ENCODE measurements at regions not wholly inside any gene's neighbourhood (a gene's known extent, or its start where the extent isn't known, plus 50 kb on each side); places are given as distances from the start of the nearest gene placed in this dataset.

DNA sequence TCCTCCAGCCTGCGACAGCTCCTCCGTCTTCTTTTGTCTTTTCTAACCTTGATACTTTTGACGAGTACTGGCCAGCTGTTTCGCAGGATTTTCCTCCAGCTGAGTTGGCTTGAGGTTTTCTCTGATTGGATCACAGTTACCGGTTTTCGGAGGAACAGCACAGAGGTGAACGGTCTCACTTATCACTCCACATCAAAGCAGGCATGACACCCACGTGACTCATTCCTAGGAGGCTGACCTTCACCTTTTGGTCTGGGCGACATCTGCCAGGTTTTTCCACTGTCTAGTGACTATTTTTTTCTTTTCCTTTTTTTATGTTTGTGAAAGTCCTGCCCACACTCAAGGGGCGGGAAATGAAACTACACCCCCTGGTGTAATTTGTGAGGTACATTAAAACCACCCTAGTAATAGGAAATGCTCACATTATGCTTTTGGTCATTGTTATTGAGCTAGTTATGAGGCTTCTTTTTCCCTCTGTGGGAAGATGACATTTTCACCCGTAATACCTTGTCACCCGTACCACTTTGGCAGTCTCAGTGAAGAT is 319.2 kb downstream of the GADD45G start (continued):
- TF ChIP-seq, protein P1, sequence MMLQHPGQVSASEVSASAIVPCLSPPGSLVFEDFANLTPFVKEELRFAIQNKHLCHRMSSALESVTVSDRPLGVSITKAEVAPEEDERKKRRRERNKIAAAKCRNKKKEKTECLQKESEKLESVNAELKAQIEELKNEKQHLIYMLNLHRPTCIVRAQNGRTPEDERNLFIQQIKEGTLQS (IDR thresholded peaks at IDR 0.05) = no peak

DNA sequence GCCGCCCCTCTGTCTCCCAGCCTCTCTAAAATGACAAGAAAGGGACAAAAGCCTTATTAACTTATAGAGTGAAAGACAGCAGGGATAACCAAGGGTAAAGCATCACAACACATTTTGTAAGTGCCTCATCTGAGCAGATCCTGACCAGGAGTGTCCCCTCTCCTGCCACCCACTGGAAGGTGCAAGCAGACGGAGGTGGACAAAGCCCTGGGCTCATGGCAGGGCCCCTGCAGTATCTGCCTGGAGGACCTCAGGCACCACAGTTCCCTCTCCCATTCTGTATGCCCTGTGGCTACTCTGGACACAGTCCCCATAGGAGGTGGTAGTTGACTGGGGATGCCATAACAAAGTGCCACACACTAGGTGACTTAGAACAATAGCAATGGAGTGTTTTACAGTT is 319.8 kb downstream of the GADD45G start:
- Histone ChIP-seq H3K4me3 (replicated peaks in 1 of 2; ENCODE audit: low read depth in 1 of 2, low read length in 2 of 2) (no peak overlapping the region), H2AFZ (ENCODE audit: low read depth, low read length, poor library complexity, severe bottlenecking) (no peak overlapping the region), H3K9me2 (ENCODE audit: insufficient read depth) (no peaks in the 10 kb centered on the region), H3K9me3 (ENCODE audit: control insufficient read depth in 1 of 2, insufficient read depth in 1 of 2, low read depth in 1 of 2, low read length in 2 of 2) (no peaks in the 10 kb centered on the region), H3K27me3 (ENCODE audit: insufficient read depth, low read length) (peaks cover 41% of the 10 kb centered on the region), H3K9ac (ENCODE audit: low read length) (no peak overlapping the region), H3K27ac (ENCODE audit: low read depth, low read length) (no peak overlapping the region), H3K4me2 (ENCODE audit: low read length) (no peak overlapping the region), H3K4me1 (ENCODE audit: control insufficient read depth in 1 of 2, insufficient read depth in 2 of 2, low read length in 2 of 2) (peaks cover 3 to 4% of the 10 kb centered on the region in 2 experiments; a peak in 2 of 4 replicates), H3K36me3 (ENCODE audit: control insufficient read depth in 1 of 2, insufficient read depth in 2 of 2, low read length in 2 of 2) (no peaks in the 10 kb centered on the region), H3K79me2 (ENCODE audit: insufficient read depth, low read length) (no peaks in the 10 kb centered on the region), H4K20me1 (ENCODE audit: insufficient read depth) (no peaks in the 10 kb centered on the region)
- ChIA-PET CTCF (interaction anchor here (1.3 kb wide), 1 partner anchor 321 kb away, joined by 5 read pairs; no protein-coding TSS in a partner anchor), POLR2A (no interaction called here), RAD21 (ENCODE audit: low non-redundant PET in 1 of 2, low total read pairs in 2 of 2, uncharacterized antibody in 2 of 2, unreplicated experiment in 2 of 2) (no interaction called here)
- ATAC-seq (no peak), DNase-seq (ENCODE audit: low read depth, low spot score) (no peak)
- no TSS peak for BruUV-seq (replicated peaks)
- intact Hi-C loops (cut with micrococcal nuclease) = no loop called here
- TF ChIP-seq CBX3 (IDR thresholded peaks at IDR 0.05; ENCODE audit: low read depth) = no peak
- TF ChIP-seq RAD21 (IDR thresholded peaks at IDR 0.05; ENCODE audit: low read depth) = no peak
- no peak for TF ChIP-seq YY1 (IDR thresholded peaks at IDR 0.05; ENCODE audit: extremely low read depth, insufficient replicate concordance, low read depth, low read length)
- TF ChIP-seq, protein P1 (IDR thresholded peaks at IDR 0.05) = no peak
- no peak for TF ChIP-seq POLR2A (IDR thresholded peaks at IDR 0.05; ENCODE audit: borderline replicate concordance, extremely low read depth, insufficient read depth, insufficient read length)
- TF ChIP-seq SRF (IDR thresholded peaks at IDR 0.05; ENCODE audit: low read depth) = no peak
- no peak for TF ChIP-seq SIN3A (IDR thresholded peaks at IDR 0.05; ENCODE audit: low read depth)
- TF ChIP-seq ZNF274 (IDR thresholded peaks at IDR 0.05; ENCODE audit: low read depth, low read length) = no peak
- no peak for TF ChIP-seq ZFX (IDR thresholded peaks at IDR 0.05)
- TF ChIP-seq TCF7L2 (IDR thresholded peaks at IDR 0.05; ENCODE audit: borderline replicate concordance, extremely low read depth, insufficient read depth, insufficient read length) = no peak
- TF ChIP-seq POLR2AphosphoS5 (IDR thresholded peaks at IDR 0.05; ENCODE audit: low read depth, low read length) = no peak
- TF ChIP-seq EGR1 (IDR thresholded peaks at IDR 0.05; ENCODE audit: low read depth) = no peak
- TF ChIP-seq ELF1 (IDR thresholded peaks at IDR 0.05; ENCODE audit: borderline replicate concordance, low read depth) = no peak
- TF ChIP-seq, protein P2, sequence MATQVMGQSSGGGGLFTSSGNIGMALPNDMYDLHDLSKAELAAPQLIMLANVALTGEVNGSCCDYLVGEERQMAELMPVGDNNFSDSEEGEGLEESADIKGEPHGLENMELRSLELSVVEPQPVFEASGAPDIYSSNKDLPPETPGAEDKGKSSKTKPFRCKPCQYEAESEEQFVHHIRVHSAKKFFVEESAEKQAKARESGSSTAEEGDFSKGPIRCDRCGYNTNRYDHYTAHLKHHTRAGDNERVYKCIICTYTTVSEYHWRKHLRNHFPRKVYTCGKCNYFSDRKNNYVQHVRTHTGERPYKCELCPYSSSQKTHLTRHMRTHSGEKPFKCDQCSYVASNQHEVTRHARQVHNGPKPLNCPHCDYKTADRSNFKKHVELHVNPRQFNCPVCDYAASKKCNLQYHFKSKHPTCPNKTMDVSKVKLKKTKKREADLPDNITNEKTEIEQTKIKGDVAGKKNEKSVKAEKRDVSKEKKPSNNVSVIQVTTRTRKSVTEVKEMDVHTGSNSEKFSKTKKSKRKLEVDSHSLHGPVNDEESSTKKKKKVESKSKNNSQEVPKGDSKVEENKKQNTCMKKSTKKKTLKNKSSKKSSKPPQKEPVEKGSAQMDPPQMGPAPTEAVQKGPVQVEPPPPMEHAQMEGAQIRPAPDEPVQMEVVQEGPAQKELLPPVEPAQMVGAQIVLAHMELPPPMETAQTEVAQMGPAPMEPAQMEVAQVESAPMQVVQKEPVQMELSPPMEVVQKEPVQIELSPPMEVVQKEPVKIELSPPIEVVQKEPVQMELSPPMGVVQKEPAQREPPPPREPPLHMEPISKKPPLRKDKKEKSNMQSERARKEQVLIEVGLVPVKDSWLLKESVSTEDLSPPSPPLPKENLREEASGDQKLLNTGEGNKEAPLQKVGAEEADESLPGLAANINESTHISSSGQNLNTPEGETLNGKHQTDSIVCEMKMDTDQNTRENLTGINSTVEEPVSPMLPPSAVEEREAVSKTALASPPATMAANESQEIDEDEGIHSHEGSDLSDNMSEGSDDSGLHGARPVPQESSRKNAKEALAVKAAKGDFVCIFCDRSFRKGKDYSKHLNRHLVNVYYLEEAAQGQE (IDR thresholded peaks at IDR 0.05; ENCODE audit: low read depth) = no peak
- no peak for TF ChIP-seq JUND (IDR thresholded peaks at IDR 0.05)
- TF ChIP-seq SP1 (IDR thresholded peaks at IDR 0.05; ENCODE audit: low read depth) = no peak
- TF ChIP-seq, protein P3, sequence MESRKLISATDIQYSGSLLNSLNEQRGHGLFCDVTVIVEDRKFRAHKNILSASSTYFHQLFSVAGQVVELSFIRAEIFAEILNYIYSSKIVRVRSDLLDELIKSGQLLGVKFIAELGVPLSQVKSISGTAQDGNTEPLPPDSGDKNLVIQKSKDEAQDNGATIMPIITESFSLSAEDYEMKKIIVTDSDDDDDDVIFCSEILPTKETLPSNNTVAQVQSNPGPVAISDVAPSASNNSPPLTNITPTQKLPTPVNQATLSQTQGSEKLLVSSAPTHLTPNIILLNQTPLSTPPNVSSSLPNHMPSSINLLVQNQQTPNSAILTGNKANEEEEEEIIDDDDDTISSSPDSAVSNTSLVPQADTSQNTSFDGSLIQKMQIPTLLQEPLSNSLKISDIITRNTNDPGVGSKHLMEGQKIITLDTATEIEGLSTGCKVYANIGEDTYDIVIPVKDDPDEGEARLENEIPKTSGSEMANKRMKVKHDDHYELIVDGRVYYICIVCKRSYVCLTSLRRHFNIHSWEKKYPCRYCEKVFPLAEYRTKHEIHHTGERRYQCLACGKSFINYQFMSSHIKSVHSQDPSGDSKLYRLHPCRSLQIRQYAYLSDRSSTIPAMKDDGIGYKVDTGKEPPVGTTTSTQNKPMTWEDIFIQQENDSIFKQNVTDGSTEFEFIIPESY (IDR thresholded peaks at IDR 0.05; ENCODE audit: extremely low read depth, insufficient replicate concordance, low read length) = no peak
- no peak for TF ChIP-seq EZH2 (IDR thresholded peaks at IDR 0.05)
- TF ChIP-seq CEBPB (IDR thresholded peaks at IDR 0.05; ENCODE audit: low read depth) = no peak
